ENCODE measurements at regions not wholly inside any gene's neighbourhood (a gene's known extent, or its start where the extent isn't known, plus 50 kb on each side); places are given as distances from the start of the nearest gene placed in this dataset.
"Not testable (repeated sequence)": the region's sequence is repeated elsewhere in the genome, so short reads cannot be mapped to it uniquely, and the experiment has no call there.

DNA sequence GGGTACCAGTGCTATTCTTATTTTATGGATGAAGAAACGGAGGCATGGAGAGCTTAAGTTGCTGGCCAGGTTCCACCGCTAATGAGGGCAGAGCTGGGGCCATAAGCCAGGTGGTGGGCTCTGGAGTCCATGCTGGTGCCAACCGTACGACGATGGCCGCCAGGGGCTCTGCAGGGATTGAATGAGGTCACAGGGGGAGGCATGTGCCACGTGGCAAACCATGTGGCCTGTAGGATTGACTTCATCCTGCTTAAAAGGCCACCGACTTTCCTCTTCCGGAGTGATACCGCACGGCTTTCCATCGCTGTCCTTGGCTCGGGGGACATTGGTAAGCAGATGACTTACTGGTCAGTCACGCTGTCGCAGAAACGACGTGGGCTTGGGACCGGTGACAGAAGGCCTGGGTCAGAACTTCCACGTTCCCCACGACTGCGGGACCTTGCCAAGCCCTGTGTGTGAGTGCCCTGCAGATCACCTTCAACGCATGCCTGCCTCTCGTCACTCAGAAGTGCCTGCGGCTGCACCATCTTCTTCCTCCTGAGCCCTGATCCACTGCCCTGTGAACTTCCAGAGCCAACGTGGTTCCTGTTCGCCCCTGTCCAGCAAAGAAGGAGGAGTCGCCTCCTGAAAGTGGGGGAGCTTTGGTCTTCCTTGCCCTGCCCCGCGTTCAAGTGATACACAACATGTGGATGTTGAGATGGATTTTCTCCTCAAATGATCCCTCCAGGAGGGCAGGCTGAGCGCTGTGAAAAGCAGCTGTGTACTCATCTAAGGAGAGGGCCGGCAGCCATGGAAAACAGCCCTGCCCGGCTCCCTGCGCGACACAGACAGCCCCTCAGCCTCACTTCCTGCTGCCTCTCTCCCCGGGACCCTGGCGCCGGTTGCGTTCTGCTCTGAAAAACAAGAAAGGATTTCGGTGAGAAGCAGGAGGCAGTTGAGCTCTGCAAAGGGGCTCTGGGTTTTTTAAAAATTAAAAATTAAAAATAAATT lies 176.7 kb downstream of the C16orf95 start:
- CTCF ChIA-PET = no interaction called here

GRCh38 chr16:87141402-87141801 lies 175.8 kb downstream of the C16orf95 start:
- POLR2A ChIA-PET = no interaction called here
- CTCF ChIA-PET = no interaction called here

More for the DNA sequence above, 176.7 kb downstream of the C16orf95 start:
- POLR2A ChIA-PET = no interaction called here

DNA sequence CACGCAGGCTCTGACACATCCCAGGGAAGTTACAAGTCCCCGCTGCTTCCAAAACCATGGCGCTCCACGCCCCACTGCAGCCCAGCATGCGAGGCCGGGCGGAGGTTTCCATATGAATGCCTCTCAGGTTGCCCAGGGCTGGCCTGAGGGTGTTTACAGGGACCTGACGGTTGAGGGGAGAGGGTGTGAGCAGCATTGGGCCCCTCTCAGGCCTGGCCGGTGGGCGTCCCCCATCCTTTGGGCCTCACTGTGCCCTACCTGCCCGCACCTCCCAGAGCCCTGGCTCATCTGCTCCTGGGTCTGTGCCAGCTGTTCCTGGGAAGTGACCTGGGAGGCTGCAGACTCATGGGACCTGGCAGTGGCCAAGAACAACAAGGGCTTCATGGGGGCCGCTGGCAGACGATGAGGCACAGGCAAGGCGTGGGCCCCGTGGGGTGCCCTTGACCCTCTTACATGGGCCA lies 173.5 kb downstream of the C16orf95 start:
- CTCF ChIA-PET = no interaction called here
- POLR2A ChIA-PET = no interaction called here

GRCh38 chr16:87144232-87144631 lies 173.0 kb downstream of the C16orf95 start:
- ChIA-PET CTCF (no interaction called here), POLR2A (no interaction called here)

- CTCF ChIA-PET = no interaction called here
- POLR2A ChIA-PET = no interaction called here
These were observed 171.7 kb downstream of the C16orf95 start for GRCh38 chr16:87145181-87146176.

- POLR2A ChIA-PET = no interaction called here
- CTCF ChIA-PET = no interaction called here
These were observed 170.5 kb downstream of the C16orf95 start for GRCh38 chr16:87146676-87147075.

- ChIA-PET CTCF (no interaction called here), POLR2A (no interaction called here)
These were observed 168.1 kb downstream of the C16orf95 start for GRCh38 chr16:87149051-87149450.

DNA sequence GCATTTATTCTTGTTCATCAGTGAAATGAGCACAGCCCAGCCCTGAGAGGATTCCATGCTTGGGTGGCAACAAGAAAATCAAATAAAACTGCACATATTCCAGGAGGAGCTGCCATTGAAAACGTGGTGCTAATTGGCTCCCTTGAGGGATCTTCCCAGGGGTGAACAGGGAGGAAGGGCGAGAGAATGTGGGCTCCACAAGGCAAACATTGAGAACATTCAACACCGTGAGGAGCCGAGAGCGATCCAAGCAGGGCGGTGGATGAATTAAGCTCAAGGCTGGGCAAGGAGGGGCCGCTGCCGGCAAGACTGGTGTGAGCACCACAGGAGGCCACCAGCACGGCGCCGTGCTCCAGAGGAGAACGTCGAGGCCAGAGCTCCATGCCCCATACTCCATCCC lies 166.9 kb downstream of the C16orf95 start:
- CTCF ChIA-PET = interaction anchor here (0.6 kb wide), 1 partner anchor 135 kb away, joined by 3 read pairs; no protein-coding TSS in a partner anchor
- POLR2A ChIA-PET = no interaction called here

GRCh38 chr16:87150681-87151280 lies 166.4 kb downstream of the C16orf95 start:
- ChIA-PET POLR2A (no interaction called here), CTCF (no interaction called here)

DNA sequence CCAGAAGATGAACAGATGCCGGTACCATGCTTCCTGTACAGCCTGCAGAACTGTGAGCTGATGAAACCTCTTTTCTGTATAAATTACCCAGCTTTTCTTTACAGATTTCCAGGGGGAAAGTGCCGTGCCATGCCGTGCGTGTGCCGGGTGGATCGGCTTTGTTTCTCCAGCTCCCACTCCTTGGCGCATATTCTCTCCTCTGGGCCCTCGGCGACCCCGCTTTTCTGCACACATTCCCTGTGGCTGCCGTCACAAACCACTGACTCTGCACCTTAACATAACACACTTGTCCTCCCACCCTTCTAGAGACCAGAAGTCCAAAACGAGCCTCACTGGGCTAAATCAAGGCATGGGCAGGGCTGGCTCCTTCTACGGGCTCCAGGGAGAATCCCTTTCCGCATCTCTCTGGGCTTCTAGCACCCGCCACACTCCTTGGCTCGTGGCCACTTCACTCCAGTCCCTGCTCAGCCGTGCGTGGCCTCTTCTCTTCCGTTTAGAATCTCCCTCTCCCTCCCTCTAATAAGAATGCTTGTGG lies 164.9 kb downstream of the C16orf95 start:
- POLR2A ChIA-PET = no interaction called here
- CTCF ChIA-PET = no interaction called here

GRCh38 chr16:87153326-87153725 lies 163.9 kb downstream of the C16orf95 start:
- ChIA-PET CTCF (no interaction called here), POLR2A (no interaction called here)

GRCh38 chr16:87155315-87155714 lies 161.9 kb downstream of the C16orf95 start:
- CTCF ChIA-PET, POLR2A ChIA-PET: not testable (repeated sequence)

GRCh38 chr16:87156195-87156594 lies 161.0 kb downstream of the C16orf95 start:
- CTCF ChIA-PET = no interaction called here
- POLR2A ChIA-PET = no interaction called here

- ChIA-PET CTCF (interaction anchor here (0.5 kb wide), 1 partner anchor 117 kb away, joined by 3 read pairs; no protein-coding TSS in a partner anchor), POLR2A (no interaction called here)
These were observed 157.0 kb downstream of the C16orf95 start for GRCh38 chr16:87160234-87160636.

GRCh38 chr16:87160701-87161337 lies 156.4 kb downstream of the C16orf95 start:
- CTCF ChIA-PET = interaction anchor here (0.5 kb wide), 1 partner anchor 116 kb away, joined by 3 read pairs; no protein-coding TSS in a partner anchor
- POLR2A ChIA-PET = no interaction called here

DNA sequence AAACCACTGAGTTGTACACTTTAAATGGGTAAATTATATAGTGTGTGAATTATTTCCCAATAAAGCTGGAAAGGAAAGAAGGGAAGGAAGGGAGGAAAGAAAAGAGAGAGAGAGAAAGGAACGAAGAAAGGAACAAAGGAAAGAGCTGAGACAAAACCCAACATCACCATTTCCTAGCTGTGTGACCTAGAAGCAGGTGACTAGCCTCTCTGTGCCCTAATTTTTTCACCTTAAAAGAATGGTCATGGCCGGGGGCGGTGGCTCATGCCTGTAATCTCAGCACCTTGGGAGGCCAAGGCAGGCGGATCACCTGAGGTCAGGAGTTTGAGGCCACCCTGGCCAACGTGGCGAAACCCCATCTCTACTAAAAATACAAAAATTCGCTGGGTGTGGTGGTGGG lies 155.8 kb downstream of the C16orf95 start:
- CTCF ChIA-PET, POLR2A ChIA-PET: not testable (repeated sequence)

- ChIA-PET CTCF (no interaction called here), POLR2A (no interaction called here)
These were observed 155.1 kb downstream of the C16orf95 start for GRCh38 chr16:87161822-87162676.

GRCh38 chr16:87162799-87163198 lies 154.4 kb downstream of the C16orf95 start:
- CTCF ChIA-PET, POLR2A ChIA-PET: not testable (repeated sequence)
